Neutrophil (primary cell): ENCODE measurements at regions not wholly inside any gene's neighbourhood (a gene's known extent, or its start where the extent isn't known, plus 50 kb on each side); places are given as distances from the start of the nearest gene placed in this dataset.

Experiments used
- H3K27ac ChIP-seq: fragments of 200-600 bp; sonication (generic); 2 replicates; pipeline ENCODE4 v1.5.1; 2016; ENCODE audit warnings: mild to moderate bottlenecking, moderate library complexity
- H3K27me3 ChIP-seq: fragments of 200-600 bp; sonication (generic); 2 replicates; pipeline ENCODE4 v1.6.0; 2016; ENCODE audit warnings: mild to moderate bottlenecking
- H3K36me3 ChIP-seq: fragments of 200-600 bp; sonication (generic); 2 replicates; pipeline ENCODE4 v1.5.1; 2017
- H3K4me1 ChIP-seq, 2 experiments: fragments of 200-600 bp in 1 of 2; sonication (generic) in 1 of 2; 1 replicate in 1 of 2; 2 replicates in 1 of 2; pipeline versions ENCODE4 v1.5.1 to v1.6.1; 2013 to 2016; ENCODE audit warnings: low read depth in 1 of 2, low read length in 1 of 2, mild to moderate bottlenecking in 1 of 2, moderate library complexity in 1 of 2; ENCODE audit not compliant: control insufficient read depth in 1 of 2, insufficient read depth in 1 of 2
- H3K4me3 ChIP-seq, 2 experiments: fragments of 200-600 bp in 1 of 2; sonication (generic) in 1 of 2; 1 replicate in 1 of 2; 2 replicates in 1 of 2; pipeline ENCODE4 v1.5.1; 2013 to 2016; ENCODE audit warnings: low read depth in 1 of 2, low read length in 1 of 2, mild to moderate bottlenecking in 1 of 2, moderate library complexity in 1 of 2
- H3K9me3 ChIP-seq: fragments of 200-600 bp; sonication (generic); 2 replicates; pipeline ENCODE4 v1.5.1; 2016
- CTCF ChIP-seq: fragments of 200-600 bp; sonication (generic); IDR thresholded peaks from 2 replicates; pipeline ENCODE4 v1.5.1; 2016; ENCODE audit warnings: antibody characterized with exemption

GRCh38 chr2:2719015-2719414 is 387.9 kb upstream of the MYT1L start:
- no peak overlapping the region for H3K27ac ChIP-seq
- peaks cover 6 to 11% of the 10 kb centered on the region in 2 experiments for H3K4me1 ChIP-seq
- TF ChIP-seq CTCF, result no peak
- H3K36me3 ChIP-seq, result no peaks in the 10 kb centered on the region
- no peak overlapping the region for H3K4me3 ChIP-seq
- no peaks in the 10 kb centered on the region for H3K9me3 ChIP-seq
- H3K27me3 ChIP-seq, result peaks cover 23% of the 10 kb centered on the region

- H3K4me1 ChIP-seq, result peaks cover 11 to 16% of the 10 kb centered on the region in 2 experiments
- no peak overlapping the region for H3K27ac ChIP-seq
- TF ChIP-seq CTCF, result no peak
- H3K36me3 ChIP-seq, result no peaks in the 10 kb centered on the region
- H3K27me3 ChIP-seq, result peaks cover 23% of the 10 kb centered on the region
- no peak overlapping the region for H3K4me3 ChIP-seq
- no peaks in the 10 kb centered on the region for H3K9me3 ChIP-seq
Measured at GRCh38 chr2:2717406-2717805, 386.3 kb upstream of the MYT1L start.

DNA sequence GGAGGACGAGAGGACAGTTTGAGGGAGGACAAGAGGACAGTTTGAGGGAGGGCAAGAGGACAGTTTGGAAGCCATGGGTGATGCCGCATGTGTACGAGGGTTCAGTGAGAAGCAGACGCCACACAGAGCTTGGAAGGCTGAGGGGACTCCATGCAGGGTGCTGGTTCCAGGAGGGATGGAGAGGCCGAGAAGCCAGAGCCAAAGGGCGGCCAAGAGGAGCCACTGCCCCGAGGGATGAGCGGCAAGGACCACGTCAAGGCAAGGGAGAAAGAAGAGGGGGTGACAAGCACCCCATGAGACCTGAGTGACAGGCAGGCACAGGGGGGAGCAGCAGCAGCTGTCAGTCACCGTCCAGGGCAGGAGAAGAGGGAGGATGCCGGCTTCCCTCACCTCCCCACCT is 385.7 kb upstream of the MYT1L start:
- TF ChIP-seq CTCF, result no peak
- Histone ChIP-seq H3K27me3 (peaks cover 27% of the 10 kb centered on the region), H3K4me1 (peaks cover 11 to 16% of the 10 kb centered on the region in 2 experiments), H3K9me3 (no peaks in the 10 kb centered on the region), H3K4me3 (no peak overlapping the region), H3K27ac (no peak overlapping the region), H3K36me3 (no peaks in the 10 kb centered on the region)

DNA sequence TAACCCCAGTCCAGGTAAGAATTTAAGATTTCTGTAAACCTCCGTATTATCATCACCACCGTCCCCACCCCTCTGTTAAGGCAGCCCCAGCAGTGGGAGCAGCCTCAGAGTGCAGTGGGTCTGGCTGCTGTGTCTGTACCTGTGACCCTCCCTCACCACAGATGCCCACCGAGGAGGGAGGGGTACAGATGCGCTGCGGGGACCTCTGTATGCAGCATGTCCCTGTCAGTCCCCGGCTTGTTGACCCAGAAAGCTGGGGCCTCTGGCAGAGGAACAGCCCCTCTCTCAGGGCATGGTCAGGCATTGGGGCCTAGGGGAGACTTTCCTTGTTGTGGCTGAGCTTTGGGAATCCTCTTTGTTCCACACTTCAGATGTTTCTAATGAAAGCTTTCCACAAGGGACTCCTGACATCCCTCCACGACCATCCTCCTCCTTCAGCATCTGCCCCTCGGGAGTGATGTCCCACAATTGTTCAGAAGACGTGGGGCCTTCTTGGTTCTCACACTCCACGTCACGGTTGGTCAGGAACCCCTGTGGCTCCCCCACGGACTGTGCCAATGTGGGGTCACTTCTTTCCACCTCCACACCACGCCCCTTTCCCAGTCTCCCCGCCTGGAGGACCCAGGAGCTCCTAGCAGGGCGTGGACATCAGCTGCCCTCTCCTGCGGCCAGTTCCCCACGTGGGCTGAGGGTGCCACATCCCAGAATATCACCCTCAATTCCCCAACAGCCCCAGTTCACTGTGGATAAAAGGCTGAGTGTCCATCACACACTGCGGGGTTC is 384.2 kb upstream of the MYT1L start:
- no peaks in the 10 kb centered on the region for H3K36me3 ChIP-seq
- H3K9me3 ChIP-seq, result no peaks in the 10 kb centered on the region
- TF ChIP-seq CTCF, result no peak
- H3K4me1 ChIP-seq, result peaks cover 11 to 16% of the 10 kb centered on the region in 2 experiments
- H3K4me3 ChIP-seq, result no peak overlapping the region
- no peak overlapping the region for H3K27ac ChIP-seq
- peaks cover 33% of the 10 kb centered on the region for H3K27me3 ChIP-seq

- no peaks in the 10 kb centered on the region for H3K36me3 ChIP-seq
- peaks cover 11 to 16% of the 10 kb centered on the region in 2 experiments for H3K4me1 ChIP-seq
- no peaks in the 10 kb centered on the region for H3K9me3 ChIP-seq
- H3K27me3 ChIP-seq, result peaks cover 33% of the 10 kb centered on the region
- no peak for TF ChIP-seq CTCF
- H3K27ac ChIP-seq, result peak overlapping the region; percentile 36
- H3K4me3 ChIP-seq, result no peak overlapping the region
Measured at GRCh38 chr2:2714408-2714807, 383.3 kb upstream of the MYT1L start.
